ENCODE measurements at regions not wholly inside any gene's neighbourhood (a gene's known extent, or its start where the extent isn't known, plus 50 kb on each side); places are given as distances from the start of the nearest gene placed in this dataset.

DNA sequence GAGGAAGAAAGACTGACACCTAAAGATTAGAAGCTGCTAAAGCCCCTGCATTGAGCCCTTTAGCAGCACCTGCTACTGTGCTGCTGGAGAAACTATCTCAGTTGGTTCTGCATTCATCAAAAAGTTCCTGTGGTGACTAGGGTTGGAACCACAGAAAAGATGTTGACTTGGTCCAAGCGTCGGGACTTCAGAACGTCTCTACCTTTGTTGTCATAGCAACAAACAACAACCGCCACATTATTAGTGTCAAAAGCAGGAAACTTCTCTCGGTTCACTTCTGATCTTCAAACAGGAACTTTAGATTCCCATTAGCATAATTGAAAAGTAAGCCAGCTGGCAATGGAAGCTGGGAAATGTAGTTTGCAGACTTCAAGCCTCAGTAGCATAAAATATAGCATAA is 368.0 kb downstream of the SEC23A start:
- TF ChIP-seq POLR2A (IDR thresholded peaks at IDR 0.05), result no peak
- TF ChIP-seq, protein P1, sequence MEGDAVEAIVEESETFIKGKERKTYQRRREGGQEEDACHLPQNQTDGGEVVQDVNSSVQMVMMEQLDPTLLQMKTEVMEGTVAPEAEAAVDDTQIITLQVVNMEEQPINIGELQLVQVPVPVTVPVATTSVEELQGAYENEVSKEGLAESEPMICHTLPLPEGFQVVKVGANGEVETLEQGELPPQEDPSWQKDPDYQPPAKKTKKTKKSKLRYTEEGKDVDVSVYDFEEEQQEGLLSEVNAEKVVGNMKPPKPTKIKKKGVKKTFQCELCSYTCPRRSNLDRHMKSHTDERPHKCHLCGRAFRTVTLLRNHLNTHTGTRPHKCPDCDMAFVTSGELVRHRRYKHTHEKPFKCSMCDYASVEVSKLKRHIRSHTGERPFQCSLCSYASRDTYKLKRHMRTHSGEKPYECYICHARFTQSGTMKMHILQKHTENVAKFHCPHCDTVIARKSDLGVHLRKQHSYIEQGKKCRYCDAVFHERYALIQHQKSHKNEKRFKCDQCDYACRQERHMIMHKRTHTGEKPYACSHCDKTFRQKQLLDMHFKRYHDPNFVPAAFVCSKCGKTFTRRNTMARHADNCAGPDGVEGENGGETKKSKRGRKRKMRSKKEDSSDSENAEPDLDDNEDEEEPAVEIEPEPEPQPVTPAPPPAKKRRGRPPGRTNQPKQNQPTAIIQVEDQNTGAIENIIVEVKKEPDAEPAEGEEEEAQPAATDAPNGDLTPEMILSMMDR (IDR thresholded peaks at IDR 0.05), result no peak
